ENCODE measurements at regions not wholly inside any gene's neighbourhood (a gene's known extent, or its start where the extent isn't known, plus 50 kb on each side); places are given as distances from the start of the nearest gene placed in this dataset.

- no peak for TF ChIP-seq CTCF (IDR thresholded peaks at IDR 0.05; ENCODE audit: insufficient read depth, low read depth, low read length)
- ChIA-PET CTCF (no interaction called here), POLR2A (no interaction called here)
- Histone ChIP-seq H3K4me3 (ENCODE audit: low read depth, low read length) (no peak overlapping the region), H3K27me3 (ENCODE audit: control insufficient read depth, insufficient read depth, low read length) (no peaks in the 10 kb centered on the region), H3K36me3 (ENCODE audit: control insufficient read depth, insufficient read depth, low read length) (no peaks in the 10 kb centered on the region)
- no peak for DNase-seq (ENCODE audit: low read depth)
Measured at GRCh38 chr2:172658945-172659344, 76.7 kb upstream of the RAPGEF4 start.

GRCh38 chr2:172662099-172662498, 73.5 kb upstream of the RAPGEF4 start:
- H3K36me3 ChIP-seq (ENCODE audit: control insufficient read depth, insufficient read depth, low read length), result no peaks in the 10 kb centered on the region
- ChIA-PET CTCF (interaction anchor here (0.9 to 1.3 kb wide), 4 partner anchors 10 to 236 kb away, joined by 3 to 5 read pairs (median 4); no protein-coding TSS in a partner anchor), POLR2A (no interaction called here)
- no peaks in the 10 kb centered on the region for H3K27me3 ChIP-seq (ENCODE audit: control insufficient read depth, insufficient read depth, low read length)
- H3K4me3 ChIP-seq (ENCODE audit: low read depth, low read length), result no peak overlapping the region
- no peak for TF ChIP-seq CTCF (IDR thresholded peaks at IDR 0.05; ENCODE audit: insufficient read depth, low read depth, low read length)
- DNase-seq (ENCODE audit: low read depth), result no peak

GRCh38 chr2:172664766-172665165, 70.9 kb upstream of the RAPGEF4 start:
- H3K36me3 ChIP-seq (ENCODE audit: control insufficient read depth, insufficient read depth, low read length), result no peaks in the 10 kb centered on the region
- H3K27me3 ChIP-seq (ENCODE audit: control insufficient read depth, insufficient read depth, low read length), result no peaks in the 10 kb centered on the region
- no peak for DNase-seq (ENCODE audit: low read depth)
- no peak overlapping the region for H3K4me3 ChIP-seq (ENCODE audit: low read depth, low read length)
- ChIA-PET CTCF (no interaction called here), POLR2A (no interaction called here)
- no peak for TF ChIP-seq CTCF (IDR thresholded peaks at IDR 0.05; ENCODE audit: insufficient read depth, low read depth, low read length)

- H3K4me3 ChIP-seq (ENCODE audit: low read depth, low read length), result no peak overlapping the region
- H3K27me3 ChIP-seq (ENCODE audit: control insufficient read depth, insufficient read depth, low read length), result no peaks in the 10 kb centered on the region
- CTCF ChIA-PET, result interaction anchor here (1.0 to 1.1 kb wide), 3 partner anchors 9 to 17 kb away, joined by 3 read pairs; no protein-coding TSS in a partner anchor
- no peaks in the 10 kb centered on the region for H3K36me3 ChIP-seq (ENCODE audit: control insufficient read depth, insufficient read depth, low read length)
- POLR2A ChIA-PET, result no interaction called here
- TF ChIP-seq CTCF (IDR thresholded peaks at IDR 0.05; ENCODE audit: insufficient read depth, low read depth, low read length), result no peak
- no peak for DNase-seq (ENCODE audit: low read depth)
Measured at GRCh38 chr2:172667581-172668325, 67.9 kb upstream of the RAPGEF4 start.

- POLR2A ChIA-PET, result interaction anchor here (0.7 kb wide), 1 partner anchor 13 kb away, joined by 3 read pairs; no protein-coding TSS in a partner anchor
- CTCF ChIA-PET, result interaction anchor here (1.7 to 1.9 kb wide), 3 partner anchors 9 to 77 kb away, joined by 4 to 6 read pairs (median 5); no protein-coding TSS in a partner anchor
- H3K27me3 ChIP-seq (ENCODE audit: control insufficient read depth, insufficient read depth, low read length), result no peaks in the 10 kb centered on the region
- H3K36me3 ChIP-seq (ENCODE audit: control insufficient read depth, insufficient read depth, low read length), result no peaks in the 10 kb centered on the region
- no peak overlapping the region for H3K4me3 ChIP-seq (ENCODE audit: low read depth, low read length)
- no peak for TF ChIP-seq CTCF (IDR thresholded peaks at IDR 0.05; ENCODE audit: insufficient read depth, low read depth, low read length)
- DNase-seq (ENCODE audit: low read depth), result no peak
Measured at GRCh38 chr2:172671501-172671900, 64.1 kb upstream of the RAPGEF4 start.
